Right kidney (tissue), 1 donor: ENCODE measurements at regions not wholly inside any gene's neighbourhood (a gene's known extent, or its start where the extent isn't known, plus 50 kb on each side); places are given as distances from the start of the nearest gene placed in this dataset.
"Not testable (repeated sequence)": the region's sequence is repeated elsewhere in the genome, so short reads cannot be mapped to it uniquely, and the experiment has no call there.

Source experiments
- DNase-seq: peaks from one replicate; pipeline ENCODE4 v3.0.0-alpha.2; 2016

DNA sequence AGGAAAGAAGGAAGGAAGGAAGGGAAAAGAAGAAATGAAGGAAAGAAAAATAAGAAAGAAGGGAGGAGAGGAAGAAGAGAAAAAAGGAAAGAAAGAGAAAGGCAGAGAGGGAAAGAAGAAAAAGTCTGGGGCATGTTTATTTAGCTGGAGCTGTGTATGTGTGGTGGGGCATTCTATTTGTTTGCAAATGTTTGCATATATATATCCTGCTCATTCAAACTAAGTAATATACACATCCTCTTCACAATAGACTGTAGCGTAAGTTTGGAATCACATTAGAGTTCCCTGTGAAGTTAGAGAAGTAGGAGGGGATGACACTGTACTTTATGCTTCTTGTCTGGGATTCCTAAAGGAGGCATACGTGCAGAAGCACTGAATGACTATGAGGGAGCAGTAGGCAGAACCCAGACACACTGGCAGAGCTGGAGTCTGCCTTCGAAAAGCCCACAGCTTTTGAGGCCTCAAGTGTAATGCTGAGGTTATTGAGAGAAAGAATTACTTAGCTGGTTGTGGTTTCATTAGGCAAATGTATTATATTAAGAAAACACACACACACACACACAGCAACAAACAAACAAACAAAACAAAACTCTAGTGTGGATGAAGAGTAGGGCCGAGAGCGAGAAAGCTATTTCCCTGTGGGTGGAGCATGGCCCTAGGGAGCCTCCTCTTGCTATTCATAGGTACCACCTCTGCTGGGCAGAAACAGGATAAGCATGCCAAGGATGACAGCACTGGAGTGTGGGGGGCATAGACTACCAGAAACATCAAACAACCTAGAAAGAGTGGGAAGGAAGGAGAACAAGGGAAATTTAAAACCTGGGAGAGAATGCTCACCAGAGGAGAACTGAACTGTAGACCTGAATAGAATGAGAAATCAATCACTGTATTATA lies 905.1 kb upstream of the NXPH2 start:
- DNase-seq: no peak

- DNase-seq: no peak
These were observed 904.2 kb upstream of the NXPH2 start for GRCh38 chr2:139684286-139684860.

- DNase-seq: no peak
These were observed 894.4 kb upstream of the NXPH2 start for GRCh38 chr2:139674577-139674976.

GRCh38 chr2:139673447-139673846 lies 893.3 kb upstream of the NXPH2 start:
- DNase-seq: not testable (repeated sequence)

DNA sequence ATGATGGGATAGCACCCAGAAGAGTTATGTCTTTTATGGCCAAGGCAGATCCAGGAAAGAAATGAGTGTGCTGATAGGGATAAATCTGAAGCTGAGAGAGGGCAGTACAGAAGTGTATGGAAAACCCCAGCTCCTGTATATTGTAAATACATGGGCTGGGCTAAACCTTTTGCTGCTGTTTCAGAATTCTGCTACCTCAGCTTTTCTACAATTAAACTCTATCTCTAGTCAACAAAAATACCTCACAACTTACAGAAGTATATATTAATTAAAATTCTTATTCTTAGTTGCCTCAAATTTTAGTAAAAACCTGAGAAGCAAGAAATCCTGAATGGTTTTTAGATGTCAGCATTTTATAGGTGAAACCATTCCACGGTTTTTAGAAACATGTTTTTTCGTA lies 889.5 kb upstream of the NXPH2 start:
- no peak for DNase-seq

- no peak for DNase-seq
These were observed 872.2 kb upstream of the NXPH2 start for GRCh38 chr2:139652385-139652784.

- DNase-seq: no peak
These were observed 865.4 kb upstream of the NXPH2 start for GRCh38 chr2:139645617-139646016.

DNA sequence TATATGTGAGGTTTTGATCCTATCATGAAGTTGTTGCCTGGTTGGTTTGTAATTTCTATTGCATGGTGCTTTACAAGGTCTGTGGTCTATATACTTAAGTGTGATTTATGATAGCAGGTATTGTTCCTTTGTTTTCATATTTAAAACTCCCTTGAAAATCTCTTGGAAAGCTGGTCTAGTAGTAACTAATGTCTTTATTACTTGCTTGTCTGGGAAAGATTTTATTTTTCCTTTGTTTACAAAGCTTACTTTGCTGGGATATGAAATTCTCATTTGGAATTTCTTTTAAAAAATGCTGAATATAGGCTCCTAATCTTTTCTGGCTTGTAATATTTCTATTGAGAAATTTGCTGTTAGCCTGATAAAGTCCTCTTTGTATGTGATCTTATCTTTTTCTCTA lies 862.9 kb upstream of the NXPH2 start:
- no peak for DNase-seq

- DNase-seq: no peak
These were observed 851.8 kb upstream of the NXPH2 start for GRCh38 chr2:139631966-139632365.

DNA sequence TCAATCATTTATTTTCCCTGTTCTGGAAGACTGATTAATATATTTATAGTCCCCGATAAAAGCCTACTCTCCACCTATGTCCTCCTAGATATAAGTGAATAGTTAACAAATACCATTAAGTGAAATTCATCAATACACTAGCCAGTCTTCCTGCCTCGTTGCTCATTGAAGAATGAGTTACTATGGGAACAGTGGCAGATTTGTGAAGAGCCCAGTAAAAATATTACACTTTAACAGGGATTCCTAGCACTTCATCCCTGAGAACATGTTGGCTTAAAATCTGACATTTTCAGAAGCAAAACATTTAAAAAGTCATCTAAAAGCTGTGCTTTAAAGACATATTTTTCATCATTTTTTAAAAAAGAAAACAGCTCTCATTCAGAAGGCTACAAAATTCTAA lies 848.7 kb upstream of the NXPH2 start:
- no peak for DNase-seq

DNA sequence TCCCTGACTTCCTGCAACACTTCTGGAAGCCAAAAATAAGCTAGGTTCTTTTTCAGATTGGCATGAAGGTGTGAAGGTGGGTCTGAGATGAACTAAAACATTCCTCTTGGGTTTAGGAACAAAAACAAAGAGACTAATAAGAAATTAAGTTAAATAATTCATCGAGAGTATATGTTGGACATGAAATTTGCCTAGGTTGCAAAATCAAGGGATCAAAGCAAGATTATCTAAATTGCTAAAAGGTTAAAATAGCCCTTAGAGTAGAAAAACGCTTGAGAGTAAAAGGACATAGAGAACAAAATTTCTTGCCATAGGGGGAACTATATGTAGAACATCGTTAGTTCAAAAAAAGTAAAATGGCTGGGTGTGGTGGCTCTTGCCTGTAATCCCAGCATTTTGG lies 845.9 kb upstream of the NXPH2 start:
- DNase-seq: no peak

DNA sequence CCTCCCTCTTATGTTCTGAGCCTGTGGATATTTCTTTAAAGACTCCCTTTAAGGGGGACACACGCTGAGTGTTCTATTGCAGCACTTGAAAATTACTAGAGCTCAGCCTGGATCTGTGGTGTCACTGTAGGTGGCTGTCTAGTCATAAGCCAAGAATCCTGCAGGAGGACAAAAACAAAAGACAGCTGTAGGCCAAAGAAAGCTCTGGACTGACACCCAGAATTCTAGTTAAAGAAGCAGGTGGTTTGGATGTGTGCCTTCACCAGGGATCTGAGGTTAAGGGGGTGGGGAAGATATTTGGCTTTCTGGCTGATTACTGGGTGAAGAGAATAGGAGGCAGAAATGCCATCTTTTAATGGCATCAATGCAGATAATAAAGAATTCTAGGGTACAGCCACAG lies 842.5 kb upstream of the NXPH2 start:
- DNase-seq: no peak

DNA sequence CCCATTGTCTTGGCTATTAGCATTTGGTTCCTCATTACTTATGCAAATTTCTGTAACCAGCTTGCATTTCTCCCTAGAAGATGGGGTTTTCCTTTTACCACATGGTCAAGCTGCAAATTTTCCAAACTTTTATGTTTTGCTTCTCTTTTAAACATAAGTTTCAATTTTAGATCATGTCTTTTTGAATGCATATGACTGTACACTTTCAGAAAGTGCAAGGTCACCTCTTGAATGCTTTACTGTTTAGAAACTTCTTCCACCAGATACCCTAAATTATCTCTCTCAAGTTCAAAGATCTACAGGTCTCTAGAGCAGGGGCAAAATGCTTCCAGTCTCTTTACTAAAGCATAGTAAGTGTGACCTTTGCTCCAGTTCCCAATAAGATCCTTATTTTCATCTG lies 837.6 kb upstream of the NXPH2 start:
- DNase-seq: no peak

DNA sequence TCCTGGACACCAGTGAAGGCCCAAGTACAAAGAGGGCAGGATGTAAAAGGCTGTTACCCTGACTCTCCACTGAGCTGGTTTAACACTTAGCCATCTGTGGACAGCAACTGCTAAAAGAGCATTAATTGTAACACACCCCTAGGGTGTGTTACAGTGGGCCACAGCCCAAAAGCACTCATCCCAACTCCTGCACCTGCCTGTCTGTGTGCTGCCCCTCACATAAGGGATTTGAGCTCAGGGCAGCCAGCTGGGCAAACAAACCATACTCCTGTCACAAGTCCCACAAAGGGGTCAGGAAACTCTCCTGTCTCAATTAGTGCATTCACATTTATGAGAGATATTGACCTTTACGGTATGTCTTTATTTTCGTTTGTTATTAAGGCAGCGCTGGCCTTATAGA lies 833.1 kb upstream of the NXPH2 start:
- no peak for DNase-seq

GRCh38 chr2:139610512-139610911 lies 830.3 kb upstream of the NXPH2 start:
- DNase-seq: no peak

DNA sequence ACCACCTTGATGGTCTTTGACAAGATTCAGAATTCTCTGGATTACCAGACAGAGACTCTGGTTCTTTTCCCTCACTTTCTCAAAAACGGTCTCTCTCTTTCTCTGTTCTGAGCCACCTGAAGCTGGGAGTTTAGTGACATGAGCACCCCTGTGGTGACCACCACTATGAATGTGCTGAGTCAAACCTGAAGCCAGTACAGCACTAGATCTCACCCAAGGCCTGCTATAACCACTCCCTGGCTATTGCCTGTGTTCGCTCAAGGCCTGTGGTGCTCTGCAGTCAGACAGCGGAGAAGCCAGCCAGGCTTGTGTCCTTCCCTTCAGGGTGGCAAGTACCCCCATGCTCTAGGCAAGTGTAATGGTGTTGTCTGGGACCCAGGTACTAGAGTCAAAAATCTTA lies 828.9 kb upstream of the NXPH2 start:
- DNase-seq: no peak

DNA sequence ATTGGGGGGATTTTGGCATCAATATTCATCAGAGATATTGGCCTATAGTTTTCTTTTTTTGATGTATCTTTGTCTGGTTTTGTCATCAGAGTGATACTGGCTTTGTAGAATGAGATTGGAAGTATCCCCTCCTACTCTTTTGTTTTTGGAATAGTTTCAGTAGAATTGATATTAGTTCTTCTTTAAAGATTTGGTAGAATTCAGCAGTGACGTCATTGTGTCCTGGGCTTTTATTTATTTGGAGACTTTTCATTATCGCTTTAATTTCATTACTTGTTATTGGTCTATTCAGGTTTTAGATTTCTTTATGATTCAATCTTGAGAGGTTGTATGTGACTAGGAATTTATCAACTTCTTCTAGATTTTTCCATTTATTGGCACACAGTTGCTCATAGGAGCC lies 825.5 kb upstream of the NXPH2 start:
- DNase-seq: no peak

DNA sequence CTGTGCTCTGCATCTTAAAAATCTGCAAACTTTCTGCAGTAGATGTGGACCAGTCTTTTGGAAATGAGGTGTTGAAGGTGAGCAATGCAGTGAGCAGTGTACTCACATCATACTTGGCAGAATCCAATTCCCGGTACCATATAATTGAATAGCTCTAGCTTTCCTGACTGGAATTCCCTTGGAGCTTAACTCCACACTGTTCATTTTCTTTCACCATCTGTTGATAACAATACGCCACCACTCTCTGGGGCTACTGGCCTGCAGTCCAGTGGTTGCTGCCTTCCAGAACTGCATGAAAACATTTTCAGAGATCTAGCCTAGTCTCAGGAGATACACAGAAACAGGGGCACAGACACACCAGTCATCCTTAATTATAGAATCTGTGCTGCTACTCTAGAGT lies 820.0 kb upstream of the NXPH2 start:
- no peak for DNase-seq

DNA sequence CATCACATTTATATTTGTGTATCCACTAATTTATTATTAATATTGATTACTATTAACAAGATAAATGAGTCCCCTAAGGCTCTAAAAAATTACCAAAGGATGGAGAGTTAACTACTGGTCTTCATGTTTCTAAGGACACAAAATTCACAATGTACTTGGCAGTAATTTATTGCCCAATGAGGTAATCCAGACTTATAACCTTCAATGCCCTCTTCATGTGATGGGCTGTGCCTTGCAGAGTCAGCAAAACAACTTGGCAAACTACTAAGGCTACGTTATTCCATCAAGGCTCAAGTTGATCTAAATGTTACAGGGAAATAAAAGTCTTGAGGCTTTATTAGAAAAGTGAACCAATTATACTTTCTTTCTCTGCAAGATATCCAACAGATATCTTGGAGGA lies 804.9 kb upstream of the NXPH2 start:
- no peak for DNase-seq

- DNase-seq: no peak
These were observed 794.2 kb upstream of the NXPH2 start for GRCh38 chr2:139574371-139574770.

DNA sequence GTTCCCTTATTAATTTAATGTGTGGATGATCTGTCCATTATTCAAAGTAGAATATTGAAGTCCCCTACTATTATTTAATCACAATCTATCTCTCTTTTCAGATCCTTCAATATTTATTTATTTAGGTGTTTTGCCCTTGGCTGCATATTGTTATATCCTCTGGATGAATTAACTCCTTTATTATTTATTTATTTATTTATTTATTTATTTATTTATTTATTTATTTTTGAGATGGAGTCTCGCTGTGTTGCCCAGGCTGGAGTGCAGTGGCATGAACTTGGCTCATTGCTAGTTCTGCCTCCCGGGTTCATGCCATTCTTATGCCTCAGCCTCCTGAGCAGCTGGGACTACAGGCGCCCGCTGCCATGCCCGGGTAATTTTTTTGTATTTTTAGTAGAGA lies 776.6 kb upstream of the NXPH2 start:
- DNase-seq: no peak

DNA sequence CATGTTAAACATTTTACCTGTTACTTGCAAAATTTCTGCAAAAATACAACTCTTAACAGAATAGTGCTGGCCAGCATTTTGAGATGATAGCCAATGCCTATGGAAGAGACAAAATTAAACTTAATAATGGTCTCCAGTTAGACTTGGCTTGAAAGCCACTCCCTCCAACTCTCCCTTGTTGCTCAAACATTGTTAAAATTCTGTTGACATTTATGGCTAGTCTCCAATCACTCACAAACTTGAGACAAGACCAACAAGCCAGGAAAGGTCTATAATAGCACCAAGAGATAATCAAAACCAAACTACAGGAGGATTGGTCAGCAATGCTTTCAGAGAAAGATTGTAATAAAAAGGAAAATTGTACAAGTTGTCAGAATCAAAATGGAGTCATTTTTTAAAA lies 770.7 kb upstream of the NXPH2 start:
- DNase-seq: no peak

DNA sequence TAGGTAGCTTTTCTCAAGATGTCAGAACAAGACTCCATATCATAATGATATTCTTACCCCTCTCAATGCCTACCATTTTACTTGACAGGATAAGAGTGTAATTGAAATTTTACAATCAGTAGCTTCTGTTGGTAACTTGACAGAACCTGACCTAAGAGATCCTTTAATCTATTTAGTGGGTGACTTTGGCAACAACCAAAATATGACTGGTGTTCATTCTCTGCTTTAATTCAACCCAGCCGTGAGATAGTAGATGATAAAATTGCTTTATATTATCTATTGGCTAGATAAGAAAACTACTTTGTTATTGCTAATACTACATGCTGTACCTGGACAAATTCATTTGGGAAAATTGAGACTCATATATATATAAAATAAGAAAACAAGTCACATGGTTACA lies 770.2 kb upstream of the NXPH2 start:
- DNase-seq: no peak

DNA sequence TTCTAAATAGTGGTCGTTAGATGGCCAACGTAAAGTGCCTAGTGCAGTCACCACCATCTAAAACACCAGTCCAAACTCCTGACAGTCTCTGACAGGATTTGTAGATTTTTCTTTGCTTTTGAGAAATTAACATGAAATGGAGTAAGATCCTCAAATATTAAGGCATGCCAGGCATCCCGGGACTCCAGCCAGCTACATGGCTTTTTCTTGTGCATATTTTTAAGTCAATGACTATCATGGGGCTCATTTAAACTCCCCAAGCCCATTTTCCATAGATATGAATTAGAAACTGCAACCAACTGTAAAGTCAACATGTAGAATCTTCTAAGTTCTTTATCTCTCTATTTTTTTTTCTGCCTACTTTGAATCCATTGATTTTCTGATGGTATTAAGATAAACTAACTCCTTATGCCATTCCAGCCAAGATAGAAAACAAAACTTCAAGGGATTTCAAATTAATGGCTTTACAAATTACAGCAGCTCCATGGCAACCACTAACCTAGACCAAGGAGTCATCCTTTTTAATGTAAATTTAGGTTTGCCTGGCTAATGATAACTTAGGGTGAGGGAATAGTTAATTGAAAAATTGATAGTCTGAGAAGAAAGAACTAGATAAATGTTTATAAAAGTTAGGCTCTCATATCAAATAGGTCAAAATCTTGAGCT lies 764.1 kb upstream of the NXPH2 start:
- DNase-seq: no peak
